ENCODE measurements at regions not wholly inside any gene's neighbourhood (a gene's known extent, or its start where the extent isn't known, plus 50 kb on each side); places are given as distances from the start of the nearest gene placed in this dataset.

DNA sequence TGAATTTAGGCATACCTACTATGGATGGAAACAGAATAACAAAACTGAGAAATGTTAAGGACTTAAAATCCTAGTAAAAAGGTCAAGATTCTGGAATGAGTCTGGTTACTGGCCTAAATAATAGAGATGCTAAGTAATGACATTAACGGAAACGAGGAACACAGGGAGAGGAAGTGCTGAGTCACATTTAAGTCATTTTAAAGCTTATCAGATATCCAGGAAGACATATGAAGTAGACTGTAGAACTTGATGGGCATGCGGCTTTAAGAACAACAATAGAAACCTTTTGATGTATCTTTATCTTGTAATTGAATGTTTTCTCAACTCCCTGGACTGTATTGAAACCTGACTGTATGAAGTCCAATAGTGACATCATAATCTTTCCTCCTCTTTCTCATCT lies 1251.4 kb upstream of the CDH6 start:
- TF ChIP-seq, protein P1, sequence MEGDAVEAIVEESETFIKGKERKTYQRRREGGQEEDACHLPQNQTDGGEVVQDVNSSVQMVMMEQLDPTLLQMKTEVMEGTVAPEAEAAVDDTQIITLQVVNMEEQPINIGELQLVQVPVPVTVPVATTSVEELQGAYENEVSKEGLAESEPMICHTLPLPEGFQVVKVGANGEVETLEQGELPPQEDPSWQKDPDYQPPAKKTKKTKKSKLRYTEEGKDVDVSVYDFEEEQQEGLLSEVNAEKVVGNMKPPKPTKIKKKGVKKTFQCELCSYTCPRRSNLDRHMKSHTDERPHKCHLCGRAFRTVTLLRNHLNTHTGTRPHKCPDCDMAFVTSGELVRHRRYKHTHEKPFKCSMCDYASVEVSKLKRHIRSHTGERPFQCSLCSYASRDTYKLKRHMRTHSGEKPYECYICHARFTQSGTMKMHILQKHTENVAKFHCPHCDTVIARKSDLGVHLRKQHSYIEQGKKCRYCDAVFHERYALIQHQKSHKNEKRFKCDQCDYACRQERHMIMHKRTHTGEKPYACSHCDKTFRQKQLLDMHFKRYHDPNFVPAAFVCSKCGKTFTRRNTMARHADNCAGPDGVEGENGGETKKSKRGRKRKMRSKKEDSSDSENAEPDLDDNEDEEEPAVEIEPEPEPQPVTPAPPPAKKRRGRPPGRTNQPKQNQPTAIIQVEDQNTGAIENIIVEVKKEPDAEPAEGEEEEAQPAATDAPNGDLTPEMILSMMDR (IDR thresholded peaks at IDR 0.05; ENCODE audit: extremely low read depth in 1 of 2, insufficient read depth in 1 of 2, low read depth in 1 of 2, low read length in 2 of 2), result no peak
- no peak for TF ChIP-seq POLR2AphosphoS5 (IDR thresholded peaks at IDR 0.05; ENCODE audit: insufficient read depth, low read depth, low read length)
- TF ChIP-seq POLR2A (IDR thresholded peaks at IDR 0.05; ENCODE audit: low read depth, low read length), result no peak
- TF ChIP-seq JUN (IDR thresholded peaks at IDR 0.05; ENCODE audit: borderline replicate concordance, insufficient read depth, insufficient read length, low read depth), result no peak

All from endothelial cell of umbilical vein (primary cell).